K562 (cell line): ENCODE measurements at regions not wholly inside any gene's neighbourhood (a gene's known extent, or its start where the extent isn't known, plus 50 kb on each side); places are given as distances from the start of the nearest gene placed in this dataset.

Experiments
- ARNT ChIP-seq, 2 experiments: fragments of 450-650 bp; IDR thresholded peaks; 2 replicates each; pipeline ENCODE4 v1.6.1; 2016; ENCODE audit warnings: mild to moderate bottlenecking in 1 of 2
- HMGN3 ChIP-seq: IDR thresholded peaks from 2 replicates; pipeline ENCODE4 v1.6.1; 2011; ENCODE audit warnings: borderline replicate concordance, low read depth, mild to moderate bottlenecking, mixed read lengths, low read length; ENCODE audit not compliant: insufficient read length; ENCODE audit errors: extremely low read depth
- MGA ChIP-seq: fragments of 450-650 bp; IDR thresholded peaks from 2 replicates; pipeline ENCODE4 v1.6.1; 2016; ENCODE audit warnings: mild to moderate bottlenecking, moderate library complexity
- MIER1 ChIP-seq: fragments of 450-650 bp; IDR thresholded peaks from 2 replicates; pipeline ENCODE4 v1.6.1; 2016; ENCODE audit warnings: antibody characterized with exemption, mild to moderate bottlenecking, low read depth
- MITF ChIP-seq: IDR thresholded peaks from 2 replicates; pipeline ENCODE4 v1.6.1; 2014; ENCODE audit warnings: antibody characterized with exemption
- MYC ChIP-seq, 2 experiments: fragments of 250-450 bp in 1 of 2; sonication (Bioruptor Pico) in 1 of 2; IDR thresholded peaks; 2 replicates each; pipeline versions ENCODE4 v1.5.1 to v1.6.1; 2012 to 2021; ENCODE audit warnings: low read depth in 2 of 2, borderline replicate concordance in 1 of 2, improper control_type of control experiment in 1 of 2, low read length in 1 of 2, mild to moderate bottlenecking in 1 of 2, moderate library complexity in 1 of 2
- NBN ChIP-seq: fragments of 450-650 bp; IDR thresholded peaks from 2 replicates; pipeline ENCODE4 v1.6.1; 2016; ENCODE audit warnings: low read depth, mild to moderate bottlenecking
- RFX5 ChIP-seq: IDR thresholded peaks from 2 replicates; pipeline ENCODE4 v1.6.1; 2011; ENCODE audit warnings: low read depth, mild to moderate bottlenecking, improper control_type of control experiment, low read length
- VEZF1 ChIP-seq: fragments of 200-800 bp; sonication (Bioruptor generic); IDR thresholded peaks from 2 replicates; pipeline ENCODE4 v1.6.1; 2017; ENCODE audit warnings: missing genetic modification characterization, missing compliant biosample characterization
- YY1 ChIP-seq, 3 experiments: IDR thresholded peaks; 2 replicates each; pipeline ENCODE4 v1.6.1; 2011; ENCODE audit warnings: low read length in 2 of 3, mild to moderate bottlenecking in 2 of 3, moderate library complexity in 2 of 3, borderline replicate concordance in 1 of 3, control low read depth in 1 of 3, low read depth in 1 of 3; ENCODE audit not compliant: insufficient read depth in 3 of 3, insufficient replicate concordance in 2 of 3, control insufficient read depth in 1 of 3, insufficient read length in 1 of 3; ENCODE audit errors: extremely low read depth in 1 of 3
- ZNF217 ChIP-seq: sonication (generic); formaldehyde crosslinking; IDR thresholded peaks from 2 replicates; pipeline ENCODE4 v1.8.0; 2022; ENCODE audit warnings: mild to moderate bottlenecking, missing genetic modification reagents

- TF ChIP-seq VEZF1 (CRISPR knock-in tag) (peak; percentile 70), RFX5 (no peak), YY1 (IDR thresholded peaks at IDR 0.05; ENCODE audit: borderline replicate concordance in 1 of 3, control insufficient read depth in 1 of 3, extremely low read depth in 1 of 3, insufficient read depth in 3 of 3, insufficient read length in 1 of 3, insufficient replicate concordance in 2 of 3, low read depth in 1 of 3, low read length in 2 of 3) (no peak), ARNT (IDR thresholded peaks at IDR 0.05) (peak; percentile 87 to 91), HMGN3 (peak; percentile 43), ZNF217 (CRISPR knock-in tag) (no peak), MYC (IDR thresholded peaks at IDR 0.05; ENCODE audit: low read depth, low read length) (peak; percentile 72), MYC (CRISPR knock-in tag; IDR thresholded peaks at IDR 0.05; ENCODE audit: borderline replicate concordance, low read depth) (no peak), NBN (peak; percentile 85), MIER1 (no peak), MGA (peak; percentile 62), MITF (peak; percentile 97)
Observed at GRCh38 chr6:39999006-39999867, 65.0 kb upstream of the MOCS1 start (continued).
